ENCODE measurements at regions not wholly inside any gene's neighbourhood (a gene's known extent, or its start where the extent isn't known, plus 50 kb on each side); places are given as distances from the start of the nearest gene placed in this dataset.

DNA sequence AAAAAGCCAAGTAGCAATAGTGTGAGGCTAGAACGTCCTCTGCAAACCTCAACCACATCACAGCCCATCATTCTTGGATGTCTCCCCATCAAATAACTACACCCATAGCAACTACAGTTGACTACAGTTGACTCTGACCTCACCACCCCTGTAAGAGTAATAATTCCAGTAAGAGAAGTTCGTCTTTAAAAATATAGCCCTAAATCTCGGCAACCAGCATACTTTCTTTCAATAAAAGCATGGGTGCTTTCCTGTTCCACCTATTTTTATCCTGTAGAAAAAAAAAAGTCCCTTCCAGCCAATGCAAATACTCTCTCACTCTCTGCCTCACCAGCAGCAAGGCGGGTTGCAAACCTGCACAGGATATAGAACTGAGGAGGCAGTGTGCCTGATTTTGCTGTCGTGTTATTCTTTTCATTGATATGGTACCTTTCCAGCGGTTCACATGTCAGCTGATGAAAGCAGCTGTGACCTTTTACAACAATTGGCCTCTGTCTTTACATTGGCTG lies 187.5 kb upstream of the NFE2L3 start:
- no peak for DNase-seq (ENCODE audit: low spot score, unreplicated experiment)
- Mint-ChIP-seq H3K4me1 (ENCODE audit: low read depth) (peaks cover 11% of the 10 kb centered on the region), H3K36me3 (ENCODE audit: insufficient read depth) (no peaks in the 10 kb centered on the region), H3K4me3 (ENCODE audit: low read depth) (no peak overlapping the region), H3K27ac (no peak overlapping the region), H3K27me3 (peaks cover 3% of the 10 kb centered on the region), H3K9me3 (ENCODE audit: low read depth) (no peaks in the 10 kb centered on the region)
- TF ChIP-seq, protein P1, sequence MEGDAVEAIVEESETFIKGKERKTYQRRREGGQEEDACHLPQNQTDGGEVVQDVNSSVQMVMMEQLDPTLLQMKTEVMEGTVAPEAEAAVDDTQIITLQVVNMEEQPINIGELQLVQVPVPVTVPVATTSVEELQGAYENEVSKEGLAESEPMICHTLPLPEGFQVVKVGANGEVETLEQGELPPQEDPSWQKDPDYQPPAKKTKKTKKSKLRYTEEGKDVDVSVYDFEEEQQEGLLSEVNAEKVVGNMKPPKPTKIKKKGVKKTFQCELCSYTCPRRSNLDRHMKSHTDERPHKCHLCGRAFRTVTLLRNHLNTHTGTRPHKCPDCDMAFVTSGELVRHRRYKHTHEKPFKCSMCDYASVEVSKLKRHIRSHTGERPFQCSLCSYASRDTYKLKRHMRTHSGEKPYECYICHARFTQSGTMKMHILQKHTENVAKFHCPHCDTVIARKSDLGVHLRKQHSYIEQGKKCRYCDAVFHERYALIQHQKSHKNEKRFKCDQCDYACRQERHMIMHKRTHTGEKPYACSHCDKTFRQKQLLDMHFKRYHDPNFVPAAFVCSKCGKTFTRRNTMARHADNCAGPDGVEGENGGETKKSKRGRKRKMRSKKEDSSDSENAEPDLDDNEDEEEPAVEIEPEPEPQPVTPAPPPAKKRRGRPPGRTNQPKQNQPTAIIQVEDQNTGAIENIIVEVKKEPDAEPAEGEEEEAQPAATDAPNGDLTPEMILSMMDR (IDR thresholded peaks at IDR 0.05; ENCODE audit: unreplicated experiment) = no peak

DNA sequence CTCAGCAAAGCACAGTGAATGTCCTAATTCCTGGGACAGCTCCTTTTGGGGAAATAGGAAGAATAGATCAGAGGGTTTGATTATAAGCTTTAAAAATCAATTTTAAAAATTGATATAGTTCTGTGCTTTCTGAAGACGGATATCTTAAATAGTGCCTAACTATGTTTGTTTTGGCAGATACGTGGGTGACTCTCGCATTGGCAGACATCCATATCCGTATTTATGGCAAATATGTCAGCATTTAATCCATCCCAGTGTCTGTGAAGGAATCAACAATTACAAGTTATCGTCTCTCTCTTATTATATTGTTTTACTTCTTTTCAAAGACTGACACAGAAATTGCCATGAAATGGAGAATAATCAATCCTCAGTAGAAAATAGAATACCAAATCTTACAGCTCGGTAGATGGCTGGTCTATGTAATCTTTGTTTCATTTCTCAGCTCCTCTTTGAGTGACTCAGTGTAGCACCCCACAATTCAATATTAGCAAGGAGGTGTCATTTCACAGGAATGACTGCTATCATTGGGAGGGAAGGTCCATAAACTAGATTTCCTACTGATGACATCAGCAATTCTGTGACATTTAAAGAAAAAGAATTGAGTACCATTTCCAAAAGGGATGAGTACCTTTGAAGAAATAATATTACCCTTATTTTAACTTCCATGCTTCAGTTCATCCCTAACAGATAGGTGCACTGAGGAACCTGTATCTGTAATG lies 186.4 kb upstream of the NFE2L3 start:
- Mint-ChIP-seq H3K36me3 (ENCODE audit: insufficient read depth) (no peaks in the 10 kb centered on the region), H3K27ac (no peak overlapping the region), H3K4me3 (ENCODE audit: low read depth) (no peak overlapping the region)

DNA sequence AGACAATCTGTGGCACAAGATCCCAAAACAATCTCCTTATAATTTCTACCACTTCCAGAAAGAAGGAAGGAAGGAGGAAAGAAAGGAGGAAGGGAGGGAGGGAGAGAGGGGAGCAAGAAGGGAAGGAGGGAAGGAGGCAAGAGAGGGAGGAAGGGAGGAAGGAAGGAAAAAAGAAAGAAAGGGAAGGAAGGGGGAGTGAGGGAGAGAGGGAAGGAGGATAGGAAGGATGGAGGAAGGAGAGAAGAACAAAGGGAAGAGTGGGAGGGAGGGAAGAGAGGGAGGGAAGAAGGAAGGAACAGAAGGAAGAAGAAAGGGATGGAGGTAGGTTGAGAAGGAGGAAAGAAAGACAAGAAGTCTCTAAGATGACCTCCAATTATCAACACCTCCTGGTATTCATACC lies 185.5 kb upstream of the NFE2L3 start:
- no peak overlapping the region for H3K27ac Mint-ChIP-seq
- DNase-seq (ENCODE audit: low spot score, unreplicated experiment) = no peak
- no peaks in the 10 kb centered on the region for H3K9me3 Mint-ChIP-seq (ENCODE audit: low read depth)
- TF ChIP-seq, protein P1 (IDR thresholded peaks at IDR 0.05; ENCODE audit: unreplicated experiment) = no peak
- H3K27me3 Mint-ChIP-seq = peaks cover 3% of the 10 kb centered on the region
- H3K4me1 Mint-ChIP-seq (ENCODE audit: low read depth) = peaks cover 15% of the 10 kb centered on the region
- no peaks in the 10 kb centered on the region for H3K36me3 Mint-ChIP-seq (ENCODE audit: insufficient read depth)
- no peak overlapping the region for H3K4me3 Mint-ChIP-seq (ENCODE audit: low read depth)

More for the DNA sequence above, 186.4 kb upstream of the NFE2L3 start:
- DNase-seq (ENCODE audit: low spot score, unreplicated experiment) = no peak
- Mint-ChIP-seq H3K4me1 (ENCODE audit: low read depth) (peaks cover 12% of the 10 kb centered on the region), H3K9me3 (ENCODE audit: low read depth) (no peaks in the 10 kb centered on the region), H3K27me3 (peaks cover 3% of the 10 kb centered on the region)
- TF ChIP-seq, protein P1 (IDR thresholded peaks at IDR 0.05; ENCODE audit: unreplicated experiment) = no peak

DNA sequence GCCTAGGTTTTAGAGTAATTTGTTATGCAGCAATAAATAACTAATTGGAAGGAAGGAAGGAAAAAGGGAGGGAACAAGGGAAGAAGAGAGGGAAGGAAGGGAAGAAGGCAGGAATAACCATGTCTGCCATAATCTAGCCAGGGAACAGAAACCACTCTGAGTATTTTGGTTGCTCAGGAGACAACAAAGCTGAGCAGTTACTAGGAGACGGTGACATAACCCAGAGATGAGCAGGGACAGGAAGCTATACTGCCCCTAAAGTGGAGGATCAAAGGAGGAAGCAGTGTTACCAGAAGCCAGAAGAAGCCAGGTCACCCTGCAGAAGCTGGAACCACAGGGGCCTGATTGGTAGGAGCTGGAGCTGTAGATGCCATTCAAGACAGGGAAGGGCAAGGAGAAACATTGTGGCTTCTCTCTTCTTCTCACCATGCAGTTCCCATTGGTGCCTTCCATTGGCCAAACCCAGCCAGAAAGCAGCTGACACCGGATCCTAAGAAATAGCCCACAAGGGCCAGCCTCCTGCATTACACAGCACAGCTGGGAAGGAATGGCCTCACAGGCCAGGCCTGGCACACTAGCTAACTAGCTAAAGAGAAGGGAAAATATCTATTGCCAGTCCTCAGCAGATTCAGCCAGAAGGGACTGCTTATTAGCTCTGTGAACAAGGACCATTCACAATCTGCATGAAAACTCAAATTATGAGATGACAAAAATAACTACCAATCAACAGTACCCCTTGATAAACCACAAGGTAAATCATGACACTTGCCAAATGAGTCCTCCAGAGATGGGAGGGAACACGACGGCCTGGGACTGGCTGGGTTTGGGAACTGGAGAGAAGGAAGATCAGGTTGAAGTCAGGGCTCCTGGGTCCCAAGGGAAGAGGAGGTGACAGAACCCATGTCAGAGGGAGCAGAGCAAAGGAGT lies 184.5 kb upstream of the NFE2L3 start:
- Mint-ChIP-seq H3K4me3 (ENCODE audit: low read depth) (no peak overlapping the region), H3K27ac (no peak overlapping the region), H3K4me1 (ENCODE audit: low read depth) (peaks cover 15% of the 10 kb centered on the region), H3K9me3 (ENCODE audit: low read depth) (no peaks in the 10 kb centered on the region), H3K27me3 (peaks cover 3% of the 10 kb centered on the region), H3K36me3 (ENCODE audit: insufficient read depth) (no peaks in the 10 kb centered on the region)
- DNase-seq (ENCODE audit: low spot score, unreplicated experiment) = no peak
- TF ChIP-seq, protein P1 (IDR thresholded peaks at IDR 0.05; ENCODE audit: unreplicated experiment) = no peak

Data from progenitor cell of endocrine pancreas (in vitro differentiated cells).